Loucy (cell line): ENCODE measurements at regions not wholly inside any gene's neighbourhood (a gene's known extent, or its start where the extent isn't known, plus 50 kb on each side); places are given as distances from the start of the nearest gene placed in this dataset.

Experiments
- EZH2phosphoT487 ChIP-seq: fragments of 200-600 bp; IDR thresholded peaks from 2 replicates; pipeline ENCODE4 v1.6.1; 2018; ENCODE audit warnings: antibody characterized with exemption, mild to moderate bottlenecking, moderate library complexity, borderline replicate concordance
- TF ChIP-seq, protein P1 (sequence below): fragments of 200-600 bp; sonication (generic); conservative IDR thresholded peaks from 2 replicates; pipeline ENCODE4 v1.5.1; 2014; ENCODE audit warnings: mild to moderate bottlenecking, antibody characterized with exemption, low read length

DNA sequence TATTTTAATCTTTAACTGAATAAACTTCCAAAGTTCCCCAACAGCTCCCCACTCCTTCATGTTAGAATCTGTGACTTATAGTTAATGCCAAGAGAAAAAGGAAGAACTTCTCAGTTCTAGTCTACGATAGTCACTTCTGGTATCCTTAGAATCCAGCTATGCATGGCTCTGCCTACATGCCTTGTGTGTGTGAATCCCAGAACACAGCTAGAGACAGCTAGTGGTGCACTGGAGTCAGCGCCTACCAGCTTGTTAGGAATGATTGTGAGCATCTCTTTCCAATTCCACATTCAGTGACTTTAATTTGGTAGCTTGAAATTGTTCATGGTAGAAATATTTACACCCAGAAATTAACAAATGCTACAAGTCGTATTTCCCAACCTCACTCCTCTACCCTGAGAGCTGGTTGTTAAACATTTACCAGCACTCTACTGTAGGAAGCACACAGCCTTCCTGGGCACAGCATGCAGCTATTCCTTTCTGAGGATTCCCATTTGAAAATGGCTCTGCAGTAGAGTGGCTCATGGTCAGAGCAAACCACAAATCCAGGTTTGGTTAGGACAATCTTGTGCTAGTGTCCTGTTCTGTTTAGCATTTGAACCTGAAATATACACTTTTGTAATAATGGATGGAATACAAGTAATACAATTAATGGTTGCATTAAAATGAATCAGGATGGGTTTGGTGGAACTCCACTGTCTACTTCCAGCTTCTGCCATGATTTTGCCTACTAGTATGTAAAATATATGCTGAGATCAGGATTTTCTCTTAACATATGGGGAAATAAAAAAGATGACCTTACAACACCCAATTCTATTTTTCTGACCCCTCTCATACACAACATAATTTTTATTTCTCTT is 371.0 kb upstream of the GBE1 start:
- TF ChIP-seq, protein P1, sequence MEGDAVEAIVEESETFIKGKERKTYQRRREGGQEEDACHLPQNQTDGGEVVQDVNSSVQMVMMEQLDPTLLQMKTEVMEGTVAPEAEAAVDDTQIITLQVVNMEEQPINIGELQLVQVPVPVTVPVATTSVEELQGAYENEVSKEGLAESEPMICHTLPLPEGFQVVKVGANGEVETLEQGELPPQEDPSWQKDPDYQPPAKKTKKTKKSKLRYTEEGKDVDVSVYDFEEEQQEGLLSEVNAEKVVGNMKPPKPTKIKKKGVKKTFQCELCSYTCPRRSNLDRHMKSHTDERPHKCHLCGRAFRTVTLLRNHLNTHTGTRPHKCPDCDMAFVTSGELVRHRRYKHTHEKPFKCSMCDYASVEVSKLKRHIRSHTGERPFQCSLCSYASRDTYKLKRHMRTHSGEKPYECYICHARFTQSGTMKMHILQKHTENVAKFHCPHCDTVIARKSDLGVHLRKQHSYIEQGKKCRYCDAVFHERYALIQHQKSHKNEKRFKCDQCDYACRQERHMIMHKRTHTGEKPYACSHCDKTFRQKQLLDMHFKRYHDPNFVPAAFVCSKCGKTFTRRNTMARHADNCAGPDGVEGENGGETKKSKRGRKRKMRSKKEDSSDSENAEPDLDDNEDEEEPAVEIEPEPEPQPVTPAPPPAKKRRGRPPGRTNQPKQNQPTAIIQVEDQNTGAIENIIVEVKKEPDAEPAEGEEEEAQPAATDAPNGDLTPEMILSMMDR = no peak
- no peak for TF ChIP-seq EZH2phosphoT487
